Endodermal cell (in vitro differentiated cells): ENCODE measurements at regions not wholly inside any gene's neighbourhood (a gene's known extent, or its start where the extent isn't known, plus 50 kb on each side); places are given as distances from the start of the nearest gene placed in this dataset.
"Not testable (repeated sequence)": the region's sequence is repeated elsewhere in the genome, so short reads cannot be mapped to it uniquely, and the experiment has no call there.

ENCODE experiments used
- DNase-seq: peaks from one replicate; pipeline ENCODE4 v3.0.0-alpha.2; 2017
- H3K27ac ChIP-seq: 2 replicates; pipeline ENCODE4 v1.5.1; 2013; ENCODE audit warnings: mild to moderate bottlenecking, low read depth, low read length, moderate library complexity
- H3K27me3 ChIP-seq: 2 replicates; pipeline ENCODE4 v1.6.1; 2013; ENCODE audit warnings: mild to moderate bottlenecking, low read length, moderate library complexity; ENCODE audit not compliant: insufficient read depth, control insufficient read depth, poor library complexity, severe bottlenecking
- H3K36me3 ChIP-seq: 2 replicates; pipeline ENCODE4 v1.7.0; 2013; ENCODE audit warnings: mild to moderate bottlenecking, low read length, moderate library complexity; ENCODE audit not compliant: control insufficient read depth, insufficient read depth
- H3K4me1 ChIP-seq: one replicate; pipeline ENCODE4 v1.7.0; 2013; ENCODE audit warnings: low read length; ENCODE audit not compliant: control insufficient read depth, insufficient read depth
- H3K4me3 ChIP-seq: 2 replicates; pipeline ENCODE4 v1.5.1; 2013; ENCODE audit warnings: mild to moderate bottlenecking, low read length, moderate library complexity
- H3K9ac ChIP-seq: 2 replicates; pipeline ENCODE4 v1.6.1; 2013; ENCODE audit warnings: mild to moderate bottlenecking, low read length, moderate library complexity; ENCODE audit not compliant: poor library complexity, severe bottlenecking; ENCODE audit errors: extremely low read depth
- H3K9me3 ChIP-seq: 2 replicates; pipeline ENCODE4 v1.6.1; 2013; ENCODE audit warnings: mild to moderate bottlenecking, low read length, moderate library complexity; ENCODE audit not compliant: control insufficient read depth
- H3K27ac Mint-ChIP-seq: 2 replicates; pipeline ENCODE4 v1.8.0; 2020; ENCODE audit warnings: mixed read lengths
- H3K27me3 Mint-ChIP-seq: 2 replicates; pipeline ENCODE4 v1.8.0; 2021; ENCODE audit warnings: mild to moderate bottlenecking, mixed read lengths; ENCODE audit not compliant: insufficient read depth
- H3K36me3 Mint-ChIP-seq: 2 replicates; pipeline ENCODE4 v1.8.0; 2020; ENCODE audit warnings: low read depth, mixed read lengths
- H3K4me1 Mint-ChIP-seq: 2 replicates; pipeline ENCODE4 v1.8.0; 2020; ENCODE audit warnings: mixed read lengths
- H3K4me3 Mint-ChIP-seq: 2 replicates; pipeline ENCODE4 v1.8.0; 2020; ENCODE audit warnings: mild to moderate bottlenecking, moderate library complexity, mixed read lengths
- H3K9me3 Mint-ChIP-seq: 2 replicates; pipeline ENCODE4 v1.8.0; 2020; ENCODE audit warnings: mild to moderate bottlenecking, mixed read lengths
- CTCF ChIP-seq: fragments of 200-600 bp; sonication (generic); conservative IDR thresholded peaks from 2 replicates; pipeline ENCODE4 v1.5.0; 2021; ENCODE audit warnings: antibody characterized with exemption, mild to moderate bottlenecking
- WGBS, 2 experiments: methylation state at CpG; one replicate each; pipeline versions ENCODE4 v1.1.5 to v1.1.7; 2013; ENCODE audit warnings: missing lambda C conversion rate in 2 of 2, mixed read lengths in 1 of 2; ENCODE audit not compliant: insufficient coverage in 1 of 2, insufficient read length in 1 of 2; 5-methylcytosine and 5-hydroxymethylcytosine counted together

- Mint-ChIP-seq H3K4me1 (peaks cover 26% of the 10 kb centered on the region), H3K9me3 (peaks cover 6% of the 10 kb centered on the region), H3K27ac (no peak overlapping the region), H3K4me3 (no peak overlapping the region), H3K27me3 (peaks cover 13% of the 10 kb centered on the region), H3K36me3 (no peaks in the 10 kb centered on the region)
- peaks cover 29% of the 10 kb centered on the region for H3K27me3 ChIP-seq
- 86 to 93% methylated on average over 4 to 8 of the region's 8 CpGs for WGBS, 2 experiments
- TF ChIP-seq CTCF: no peak
- H3K4me3 ChIP-seq: no peak overlapping the region
- no peak overlapping the region for H3K27ac ChIP-seq
- no peak overlapping the region for H3K9ac ChIP-seq
- no peak for DNase-seq
- no peaks in the 10 kb centered on the region for H3K36me3 ChIP-seq
- peaks cover 19% of the 10 kb centered on the region for H3K4me1 ChIP-seq
- H3K9me3 ChIP-seq: no peaks in the 10 kb centered on the region
These were observed 72.9 kb upstream of the PAX8 start for GRCh38 chr2:113351375-113352355.

GRCh38 chr2:113343800-113344199 lies 65.1 kb upstream of the PAX8 start:
- H3K27ac Mint-ChIP-seq, H3K4me1 Mint-ChIP-seq, H3K9ac ChIP-seq, H3K4me3 ChIP-seq, H3K27ac ChIP-seq, H3K9me3 ChIP-seq, DNase-seq, H3K4me1 ChIP-seq, H3K4me3 Mint-ChIP-seq, H3K36me3 Mint-ChIP-seq, H3K36me3 ChIP-seq, H3K9me3 Mint-ChIP-seq: not testable (repeated sequence)
- peaks cover 68% of the 10 kb centered on the region for H3K27me3 ChIP-seq
- WGBS, 2 experiments: 80 to 94% methylated on average over 1 of the region's 1 CpG
- peaks cover 15% of the 10 kb centered on the region for H3K27me3 Mint-ChIP-seq

GRCh38 chr2:113342650-113343049 lies 63.9 kb upstream of the PAX8 start:
- no peaks in the 10 kb centered on the region for H3K36me3 ChIP-seq
- WGBS, 2 experiments: 83 to 86% methylated on average over 7 to 9 of the region's 9 CpGs

GRCh38 chr2:113341870-113342253 lies 63.1 kb upstream of the PAX8 start:
- not testable (repeated sequence) for H3K9ac ChIP-seq, H3K27ac ChIP-seq, H3K9me3 ChIP-seq, H3K4me1 ChIP-seq, DNase-seq, H3K27ac Mint-ChIP-seq, H3K4me3 Mint-ChIP-seq, H3K4me1 Mint-ChIP-seq, H3K4me3 ChIP-seq, H3K9me3 Mint-ChIP-seq, H3K36me3 ChIP-seq, H3K36me3 Mint-ChIP-seq
- peaks cover 17% of the 10 kb centered on the region for H3K27me3 Mint-ChIP-seq
- H3K27me3 ChIP-seq: peaks cover 70% of the 10 kb centered on the region
- WGBS, 2 experiments: 100% methylated on average over 2 of the region's 3 CpGs; no CpG with 5 or more reads in 1 of the 2 experiments

More at GRCh38 chr2:113342650-113343049, 63.9 kb upstream of the PAX8 start:
- no peak overlapping the region for H3K27ac Mint-ChIP-seq
- H3K36me3 Mint-ChIP-seq: no peaks in the 10 kb centered on the region
- Histone ChIP-seq H3K27ac (no peak overlapping the region), H3K9ac (no peak overlapping the region), H3K9me3 (no peaks in the 10 kb centered on the region), H3K4me3 (no peak overlapping the region), H3K27me3 (peaks cover 69% of the 10 kb centered on the region), H3K4me1 (no peaks in the 10 kb centered on the region)
- DNase-seq: no peak
- no peaks in the 10 kb centered on the region for H3K4me1 Mint-ChIP-seq
- TF ChIP-seq CTCF: no peak
- H3K27me3 Mint-ChIP-seq: peaks cover 15% of the 10 kb centered on the region
- no peaks in the 10 kb centered on the region for H3K9me3 Mint-ChIP-seq
- no peak overlapping the region for H3K4me3 Mint-ChIP-seq
